GM18499 (cell line): ENCODE measurements at regions not wholly inside any gene's neighbourhood (a gene's known extent, or its start where the extent isn't known, plus 50 kb on each side); places are given as distances from the start of the nearest gene placed in this dataset.
"Not testable (repeated sequence)": the region's sequence is repeated elsewhere in the genome, so short reads cannot be mapped to it uniquely, and the experiment has no call there.

Experiments
- ATAC-seq: cut with Tn5 transposase; IDR thresholded peaks from one replicate; pipeline ENCODE4 v1.9.1; 2021; ENCODE audit warnings: moderate number of reproducible peaks; ENCODE audit not compliant: insufficient read depth, unreplicated experiment

GRCh38 chr1:173337126-173337525 lies 130.0 kb upstream of the TNFSF4 start:
- ATAC-seq: no peak

GRCh38 chr1:173341307-173341706 lies 134.2 kb upstream of the TNFSF4 start:
- ATAC-seq: no peak

- no peak for ATAC-seq
These were observed 134.8 kb upstream of the TNFSF4 start for GRCh38 chr1:173341971-173342370.

GRCh38 chr1:173342736-173343135 lies 134.4 kb upstream of the PRDX6 start:
- ATAC-seq: no peak

- ATAC-seq: no peak
These were observed 132.9 kb upstream of the PRDX6 start for GRCh38 chr1:173344034-173344743.

- ATAC-seq: no peak
These were observed 129.8 kb upstream of the PRDX6 start for GRCh38 chr1:173347282-173347818.

- ATAC-seq: not testable (repeated sequence)
These were observed 124.5 kb upstream of the PRDX6 start for GRCh38 chr1:173352635-173353034.

GRCh38 chr1:173353350-173353749 lies 123.8 kb upstream of the PRDX6 start:
- ATAC-seq: no peak

GRCh38 chr1:173354937-173355280 lies 122.2 kb upstream of the PRDX6 start:
- ATAC-seq: no peak

GRCh38 chr1:173355281-173356031 lies 121.7 kb upstream of the PRDX6 start:
- ATAC-seq: peak; percentile 38

GRCh38 chr1:173356191-173356762 lies 120.9 kb upstream of the PRDX6 start:
- ATAC-seq: no peak

GRCh38 chr1:173360487-173361063 lies 116.6 kb upstream of the PRDX6 start:
- no peak for ATAC-seq

GRCh38 chr1:173362543-173362942 lies 114.6 kb upstream of the PRDX6 start:
- ATAC-seq: no peak

GRCh38 chr1:173364827-173365226 lies 112.3 kb upstream of the PRDX6 start:
- ATAC-seq: no peak

GRCh38 chr1:173365341-173365740 lies 111.8 kb upstream of the PRDX6 start:
- no peak for ATAC-seq

- ATAC-seq: no peak
These were observed 110.0 kb upstream of the PRDX6 start for GRCh38 chr1:173367136-173367535.

- ATAC-seq: not testable (repeated sequence)
These were observed 106.5 kb upstream of the PRDX6 start for GRCh38 chr1:173370586-173370985.

GRCh38 chr1:173376065-173376464 lies 101.1 kb upstream of the PRDX6 start:
- ATAC-seq: not testable (repeated sequence)

- no peak for ATAC-seq
These were observed 99.9 kb upstream of the PRDX6 start for GRCh38 chr1:173377266-173377665.

- ATAC-seq: no peak
These were observed 93.8 kb upstream of the PRDX6 start for GRCh38 chr1:173383351-173383750.

GRCh38 chr1:173388352-173388751 lies 88.8 kb upstream of the PRDX6 start:
- ATAC-seq: no peak
